SIG-M5 (cell line): ENCODE measurements at regions not wholly inside any gene's neighbourhood (a gene's known extent, or its start where the extent isn't known, plus 50 kb on each side); places are given as distances from the start of the nearest gene placed in this dataset.
"Not testable (repeated sequence)": the region's sequence is repeated elsewhere in the genome, so short reads cannot be mapped to it uniquely, and the experiment has no call there.

Experiments
- DNase-seq: peaks from one replicate; lab custom pipeline; 2025; lab: John Stamatoyannopoulos, UW

DNA sequence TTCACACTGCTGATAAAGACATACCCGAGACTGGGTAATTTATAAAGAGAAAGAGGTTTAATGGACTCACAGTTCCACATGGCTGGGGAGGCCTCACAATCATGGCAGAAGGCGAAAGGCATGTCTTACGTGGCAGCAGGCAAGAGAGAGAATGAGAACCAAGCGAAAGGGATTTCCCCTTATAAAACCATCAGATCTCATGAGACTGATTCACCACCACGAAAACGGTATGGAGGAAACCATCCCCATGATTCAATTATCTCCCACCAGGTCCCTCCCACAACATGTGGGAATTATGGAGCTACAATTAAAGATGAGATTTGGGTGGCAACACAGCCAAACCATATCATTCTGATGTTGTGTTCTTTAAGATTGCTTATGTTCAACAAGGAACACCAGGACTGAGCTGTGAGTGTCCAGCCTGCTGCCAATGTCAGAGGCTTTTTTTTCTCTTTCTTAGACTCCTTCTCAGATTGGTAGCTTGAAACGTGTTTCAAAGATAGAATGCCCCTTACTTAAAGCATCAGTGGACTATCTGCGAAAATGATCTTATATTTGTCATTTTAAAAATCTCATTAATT is 124.1 kb upstream of the TWIST2 start:
- DNase-seq: not testable (repeated sequence)

DNA sequence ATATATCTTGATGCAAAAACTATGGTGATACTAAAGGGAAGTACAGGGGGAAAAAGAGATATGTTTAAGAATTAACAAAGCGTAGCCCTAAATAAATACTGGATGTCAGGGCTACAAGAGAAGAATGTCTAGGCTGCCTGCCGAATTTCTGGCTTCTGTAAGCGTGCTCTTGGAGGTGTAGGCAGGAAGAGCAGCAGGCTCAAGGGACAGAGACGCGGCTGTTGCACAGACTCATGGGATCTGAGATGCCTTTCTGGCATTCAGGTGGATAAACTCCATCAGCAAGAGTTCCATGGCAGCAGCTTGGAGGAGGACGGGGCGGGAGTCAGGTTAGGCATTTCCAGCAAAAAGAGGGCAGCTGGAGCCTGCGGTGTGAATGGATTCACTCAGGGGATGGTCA is 123.2 kb upstream of the TWIST2 start:
- DNase-seq: no peak

DNA sequence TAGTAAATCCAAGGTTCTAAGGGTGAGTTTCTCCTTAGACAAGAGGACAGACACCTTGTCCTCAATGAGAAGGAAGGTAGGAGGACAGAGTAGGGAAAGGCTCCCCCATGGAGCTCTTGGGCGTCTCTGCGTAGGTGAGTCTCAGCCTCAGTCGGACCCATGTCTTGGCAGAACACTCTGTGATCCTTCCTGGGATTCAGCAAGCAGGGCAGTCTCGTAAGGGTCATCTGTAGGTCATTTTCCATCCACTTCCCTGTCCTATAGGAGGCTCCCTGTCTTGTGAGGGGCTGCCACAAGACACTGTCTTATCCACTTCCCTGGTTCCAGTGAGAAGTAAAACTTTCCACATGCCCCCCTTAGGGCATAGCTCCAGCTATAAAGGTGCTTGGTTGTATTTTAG is 122.6 kb upstream of the TWIST2 start:
- DNase-seq: no peak

DNA sequence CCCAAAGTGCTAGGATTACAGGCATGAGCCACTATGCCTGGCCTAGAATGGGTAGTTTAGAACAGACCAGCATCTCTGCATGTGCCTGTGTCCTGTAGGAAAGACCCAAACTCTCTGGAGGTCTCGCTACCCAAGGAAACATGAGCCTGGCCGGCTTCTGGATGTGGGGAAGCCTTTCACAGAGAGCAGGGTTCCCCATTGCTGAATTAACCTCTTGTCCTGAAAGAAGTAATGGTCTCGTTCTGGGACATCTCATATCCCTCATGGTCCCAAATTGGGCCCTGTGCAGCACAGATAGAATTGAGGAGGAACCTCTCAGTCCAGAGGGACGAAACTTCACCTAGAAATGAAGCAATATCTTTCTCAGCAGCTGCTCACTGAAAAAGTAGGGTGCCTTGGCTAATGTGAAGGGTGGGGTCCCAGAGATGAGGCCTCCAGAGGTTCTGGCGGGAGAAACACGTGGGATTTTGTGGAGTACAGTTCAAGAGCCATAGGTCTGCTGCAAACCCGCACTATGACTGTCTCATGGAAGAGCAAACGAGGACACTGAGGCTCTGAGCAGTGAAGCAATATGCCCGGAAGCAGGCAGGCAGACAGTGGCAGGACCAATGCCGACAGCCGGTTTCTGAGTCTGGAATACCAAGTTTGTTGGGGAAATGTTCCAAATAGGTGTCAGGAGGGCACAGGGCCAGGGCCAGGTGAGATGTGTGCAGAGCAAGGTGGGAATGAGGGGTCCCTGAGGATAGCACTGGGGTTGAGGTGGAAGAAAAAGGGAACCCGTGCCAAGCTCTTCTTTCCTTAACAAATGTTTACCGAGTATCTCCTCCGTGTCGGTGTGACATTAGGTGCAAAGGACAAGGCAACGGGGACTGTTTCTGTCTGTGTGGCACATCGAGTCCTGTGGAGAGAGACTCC is 121.0 kb upstream of the TWIST2 start:
- no peak for DNase-seq

DNA sequence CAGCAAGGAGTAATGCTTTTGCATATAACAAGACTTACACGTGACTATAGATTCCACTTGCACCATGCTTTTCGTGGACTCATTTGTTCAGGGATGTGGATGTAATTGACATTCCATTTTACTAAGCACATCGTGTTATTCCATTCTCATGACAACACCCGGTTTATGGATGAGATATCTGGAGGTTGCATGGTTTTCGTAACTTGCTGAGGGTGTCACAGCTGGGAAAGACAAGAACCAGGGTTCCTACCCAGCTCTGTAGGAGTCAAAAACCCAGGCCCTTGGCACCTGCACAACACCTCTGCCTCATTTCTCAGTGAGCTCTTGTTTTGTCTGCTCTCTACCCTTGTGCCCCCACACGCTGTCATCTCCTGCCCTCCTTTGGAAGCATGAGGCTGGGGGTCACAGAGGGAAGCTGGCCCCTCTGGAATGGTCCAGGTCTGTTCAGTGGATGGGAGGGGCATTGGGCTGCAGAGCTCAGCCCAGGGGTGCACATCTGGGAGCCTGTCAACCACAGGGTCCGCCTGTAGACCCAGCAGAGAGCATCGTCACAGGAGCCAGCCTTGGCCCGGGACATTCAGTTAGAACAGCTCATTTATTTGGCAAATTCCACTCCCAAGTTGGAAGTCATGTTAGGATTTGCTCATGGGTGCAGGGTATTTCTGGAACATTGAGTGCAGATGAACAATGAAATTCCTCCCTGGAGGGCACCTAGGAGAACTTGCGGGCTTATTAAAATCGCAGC is 120.1 kb upstream of the TWIST2 start:
- DNase-seq: no peak

DNA sequence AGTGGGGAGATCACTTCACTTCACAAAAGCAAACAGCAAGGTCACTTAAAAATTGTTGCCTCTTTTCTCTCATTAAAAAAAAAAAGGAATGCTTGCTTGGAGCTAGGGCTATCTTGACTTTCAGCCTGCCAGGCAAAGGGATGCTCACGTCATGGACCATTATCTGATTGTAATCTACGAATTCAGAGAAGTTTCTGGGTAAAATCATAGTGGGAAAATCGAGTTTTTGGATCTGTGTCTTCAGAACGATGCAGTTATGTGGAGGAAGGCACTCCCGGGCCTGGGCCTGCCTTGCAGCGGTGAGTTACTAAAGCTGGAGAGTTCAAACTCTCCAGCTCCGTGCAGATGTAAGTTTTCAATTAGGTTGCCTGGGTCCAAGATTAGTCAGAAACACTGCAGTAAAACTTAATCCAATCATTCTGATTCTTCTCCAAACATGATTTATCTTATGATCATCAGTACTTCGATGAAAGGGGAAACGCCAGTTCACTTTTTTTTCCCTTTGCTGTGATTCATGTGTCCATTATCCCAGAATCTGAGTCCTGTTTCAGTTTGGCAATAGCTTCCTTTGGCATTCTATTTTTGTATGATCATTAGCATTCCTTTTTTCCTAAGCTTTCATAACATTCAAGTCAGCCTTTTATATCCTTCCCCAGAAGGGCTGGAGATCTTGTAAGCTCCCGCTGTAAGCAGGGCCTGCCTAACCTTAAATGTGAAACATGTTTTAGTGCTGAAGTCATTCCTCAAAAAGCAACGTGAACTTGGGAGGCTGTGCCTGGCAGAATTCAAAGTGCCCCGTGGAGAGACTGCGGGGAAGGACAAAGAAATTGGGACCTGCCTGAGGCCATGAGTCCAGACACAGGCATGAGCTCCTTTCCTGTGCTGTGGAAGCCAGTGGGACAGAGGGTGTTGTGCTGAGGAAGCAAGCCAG is 119.3 kb upstream of the TWIST2 start:
- DNase-seq: no peak

DNA sequence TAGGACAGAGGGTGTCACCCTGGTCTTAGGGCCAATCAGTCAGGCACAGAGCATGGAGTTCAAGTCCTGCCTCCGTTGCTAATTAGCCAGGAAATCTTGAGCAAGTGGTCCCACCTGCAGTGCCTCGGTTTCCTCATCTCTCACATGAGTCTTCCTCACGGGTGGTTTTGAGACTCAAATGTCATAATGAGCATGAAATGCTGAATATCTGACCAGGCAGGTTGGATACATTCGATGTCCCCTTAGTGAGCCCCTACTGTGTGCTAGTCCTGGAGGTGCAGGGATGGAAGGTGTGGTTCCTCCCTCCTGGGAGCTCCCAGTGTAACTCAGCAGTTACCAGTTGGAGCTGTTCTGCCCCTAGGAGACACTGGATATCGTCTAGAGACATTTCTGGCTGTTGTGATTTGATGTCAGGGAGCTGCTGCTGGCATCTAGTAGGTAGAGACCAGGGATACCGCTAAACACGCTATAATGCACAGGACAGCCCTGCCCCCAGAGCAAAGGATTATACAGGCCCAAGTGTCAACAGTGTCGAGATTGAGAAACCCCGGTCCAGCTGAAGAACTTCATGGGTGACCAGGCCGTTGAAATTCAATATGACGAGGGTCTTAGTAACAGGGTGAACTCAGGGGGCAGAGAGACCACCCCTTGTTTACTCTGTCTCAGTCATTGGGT is 118.5 kb upstream of the TWIST2 start:
- DNase-seq: no peak

DNA sequence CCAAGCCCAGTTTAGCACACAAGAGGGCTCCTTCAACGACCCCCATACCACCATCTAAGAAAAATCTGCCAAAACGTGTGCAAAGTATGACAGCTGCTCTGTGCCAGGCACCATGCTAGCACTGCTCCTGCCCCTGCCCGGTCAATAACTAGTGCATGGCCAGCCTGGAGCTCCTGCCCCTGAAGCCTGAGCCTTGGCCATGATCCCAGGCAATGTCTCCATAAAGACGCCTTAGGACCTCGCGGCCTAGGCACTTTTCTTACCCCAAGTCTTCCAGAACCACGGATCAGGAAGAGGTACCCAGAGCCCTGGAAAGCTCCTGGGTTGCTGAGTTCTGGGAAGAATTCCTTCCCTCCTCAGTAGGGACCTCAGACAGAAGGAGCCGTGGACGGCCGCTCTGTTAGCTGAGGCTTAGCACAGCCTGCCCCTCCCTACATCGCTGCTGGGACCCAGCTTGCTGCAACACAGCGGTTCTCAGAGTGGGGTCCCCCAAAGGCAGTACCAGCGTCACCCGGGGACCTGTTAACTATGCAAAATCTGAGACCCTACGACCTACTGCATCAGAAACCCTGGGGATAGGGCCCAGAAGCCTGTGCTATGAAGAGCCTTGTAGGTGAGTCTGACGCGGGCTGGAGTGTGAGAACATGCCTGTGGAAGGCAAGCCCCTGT is 117.8 kb upstream of the TWIST2 start:
- no peak for DNase-seq

DNA sequence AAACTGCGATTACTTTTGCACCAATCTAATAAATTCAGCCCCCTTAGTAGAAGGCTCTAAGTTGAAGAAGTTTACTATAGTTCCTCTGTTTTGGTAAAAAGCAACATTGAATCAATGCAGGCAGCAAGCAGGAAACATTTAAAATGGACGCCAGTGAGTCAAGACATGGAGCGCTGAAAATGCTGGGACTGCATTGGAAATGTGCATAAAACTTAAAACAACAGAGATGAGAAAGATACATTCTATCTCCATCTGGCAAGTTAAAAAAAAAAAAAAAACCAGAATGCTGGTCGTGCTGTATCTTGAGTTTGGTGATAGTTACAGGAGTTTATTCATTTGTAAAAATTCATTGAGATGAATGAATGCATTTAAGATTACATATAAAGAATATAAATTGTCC is 117.0 kb upstream of the TWIST2 start:
- no peak for DNase-seq

DNA sequence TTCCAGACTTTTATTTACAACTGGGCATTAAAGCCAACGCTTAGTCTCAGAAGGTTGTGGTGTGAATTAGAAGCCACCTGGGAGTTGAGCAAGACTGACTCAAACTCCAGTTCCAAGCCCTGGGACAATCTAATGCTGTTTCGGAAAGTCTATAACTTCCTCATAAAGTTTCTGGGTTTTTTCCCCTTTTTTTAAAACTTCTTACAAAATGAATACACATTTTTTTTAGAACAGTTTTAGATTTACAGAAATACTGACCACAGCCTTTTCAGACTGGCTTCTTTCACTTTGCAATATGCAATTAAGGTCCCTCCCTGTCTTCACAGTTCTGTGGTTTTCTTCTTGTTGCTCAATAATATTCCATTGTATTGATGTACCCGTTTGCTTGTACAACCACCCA is 115.9 kb upstream of the TWIST2 start:
- peak; percentile 95 for DNase-seq

DNA sequence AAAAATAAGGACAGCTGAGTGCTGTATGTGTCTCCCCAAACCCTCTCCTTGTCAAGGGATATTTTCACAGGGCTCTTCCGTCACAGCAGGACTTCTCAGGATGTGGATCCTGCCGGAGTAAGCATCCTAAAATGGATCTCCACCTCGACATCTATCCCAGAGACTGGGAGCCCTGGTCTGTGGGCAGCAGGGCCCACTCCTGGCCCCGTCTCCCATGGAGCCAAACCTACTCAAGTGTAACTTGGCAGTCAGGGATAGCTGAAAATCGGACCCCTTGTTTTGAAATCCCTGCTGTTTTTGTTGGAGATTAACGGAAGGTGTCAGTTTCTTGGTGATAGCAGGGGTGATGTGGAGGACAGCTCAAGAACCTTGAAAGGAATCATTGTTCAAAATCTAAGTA is 109.0 kb upstream of the TWIST2 start:
- DNase-seq: no peak

DNA sequence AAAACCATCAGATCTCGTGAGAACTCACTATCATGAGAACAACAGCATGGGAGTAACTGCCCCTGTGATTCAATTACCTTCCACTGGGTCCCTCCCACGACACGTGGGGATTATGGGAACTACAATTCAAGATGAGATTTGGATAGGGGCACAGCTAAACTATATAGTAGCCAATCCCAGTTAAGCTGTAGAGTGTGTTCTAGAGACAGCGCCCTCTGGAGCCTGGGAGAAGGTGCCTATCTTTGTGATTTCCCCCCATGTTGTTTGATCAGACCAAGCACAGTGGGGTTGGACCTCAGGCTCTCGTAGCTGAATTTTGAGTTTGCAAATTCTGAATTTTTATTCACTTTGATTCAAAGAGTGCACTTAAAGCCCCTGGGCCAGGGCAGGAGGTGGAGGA is 108.2 kb upstream of the TWIST2 start:
- no peak for DNase-seq

DNA sequence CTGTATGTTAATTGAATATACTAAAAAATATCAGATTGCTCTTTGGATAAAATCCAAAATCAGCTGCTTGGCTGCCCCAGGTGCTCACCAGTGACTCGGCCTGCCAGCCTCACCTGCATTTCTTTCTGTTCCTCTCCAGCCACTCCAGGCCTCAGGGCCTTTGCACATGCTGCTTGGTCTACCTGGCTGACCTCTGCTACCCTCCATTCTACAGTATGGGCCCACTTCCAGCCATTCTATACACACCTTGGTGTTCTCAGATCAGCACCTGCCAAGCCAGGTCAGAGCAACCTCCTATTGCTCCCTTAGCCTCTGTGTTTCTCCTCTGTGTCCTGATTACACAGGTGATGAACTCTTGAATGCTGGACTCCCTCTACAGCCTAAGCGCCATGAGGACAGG is 106.6 kb upstream of the TWIST2 start:
- DNase-seq: no peak

DNA sequence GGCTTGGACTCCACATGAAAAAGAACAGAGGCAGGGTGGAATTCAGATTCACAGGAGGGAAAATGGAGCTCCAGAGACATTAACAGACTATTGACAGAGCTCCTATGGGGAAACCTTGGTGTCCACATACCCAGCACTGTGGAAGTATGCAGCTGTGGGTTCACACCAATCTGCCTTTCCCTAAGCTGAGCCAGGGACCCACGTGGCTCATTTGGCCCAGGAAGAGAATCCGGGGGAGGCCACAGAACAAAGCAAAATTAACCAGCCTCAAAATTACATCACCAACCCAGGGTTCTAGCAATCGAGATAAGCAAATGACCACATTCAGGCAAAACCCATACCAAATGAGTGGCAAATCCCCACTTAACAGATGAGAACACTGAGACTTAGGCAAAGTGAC is 105.8 kb upstream of the TWIST2 start:
- DNase-seq: no peak

DNA sequence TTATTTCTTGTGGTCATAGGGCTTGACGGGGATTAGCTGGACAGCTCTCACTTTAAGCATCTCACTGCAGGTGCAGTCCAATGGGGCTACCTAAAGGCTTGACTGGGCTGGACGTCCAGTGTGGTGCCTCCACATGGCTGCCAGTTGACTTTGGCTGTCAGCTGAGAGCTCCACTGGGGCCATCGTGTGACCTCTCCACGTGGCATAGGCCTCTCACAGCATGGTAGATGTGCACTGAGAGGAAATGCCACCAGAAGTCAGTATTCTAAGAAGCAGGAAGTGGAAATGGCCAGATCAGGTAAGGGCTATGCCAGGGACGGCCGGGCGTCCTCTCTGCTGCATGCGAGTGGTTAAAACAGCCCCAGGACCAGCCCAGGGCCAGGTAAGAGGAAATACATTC is 105.2 kb upstream of the TWIST2 start:
- DNase-seq: no peak

DNA sequence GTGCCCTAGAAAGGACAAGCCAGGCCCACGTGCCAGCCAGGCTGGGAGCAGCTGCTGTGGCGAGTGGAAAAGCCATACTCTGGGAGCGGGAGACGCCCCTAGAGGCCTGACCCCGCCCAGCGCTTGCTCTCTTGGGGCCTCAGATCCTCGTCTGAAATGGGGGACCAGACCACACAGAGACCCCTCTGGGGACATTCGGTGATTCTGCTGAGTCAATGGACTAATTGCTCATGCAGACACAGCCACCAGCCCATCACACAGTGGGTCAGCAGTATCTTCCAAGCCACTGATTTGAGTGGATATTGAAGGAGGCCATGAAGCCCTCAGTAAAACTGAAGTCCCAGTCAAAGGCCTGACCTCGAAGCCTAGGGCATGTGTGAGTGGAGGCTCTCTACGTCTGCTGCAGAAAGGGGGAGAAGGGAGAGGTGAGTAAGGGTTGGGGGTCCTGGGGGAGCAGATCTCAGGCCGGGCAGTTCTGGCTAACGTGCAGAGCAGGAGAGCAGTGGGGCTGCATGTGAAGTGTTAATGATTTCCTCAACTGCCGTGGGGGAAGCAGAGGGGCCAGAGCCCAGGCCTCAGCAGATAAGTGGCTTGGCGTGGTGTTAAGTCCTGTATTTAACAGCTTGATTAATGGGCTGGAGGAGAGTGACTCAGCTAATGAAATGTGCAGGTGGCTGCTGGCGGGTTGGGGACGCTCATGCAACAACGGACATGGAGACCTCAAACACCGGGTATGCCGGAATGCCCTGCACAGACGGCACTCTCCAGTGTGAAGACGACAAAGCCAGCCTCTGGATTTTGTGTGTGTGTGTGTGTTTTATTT is 104.4 kb upstream of the TWIST2 start:
- no peak for DNase-seq

DNA sequence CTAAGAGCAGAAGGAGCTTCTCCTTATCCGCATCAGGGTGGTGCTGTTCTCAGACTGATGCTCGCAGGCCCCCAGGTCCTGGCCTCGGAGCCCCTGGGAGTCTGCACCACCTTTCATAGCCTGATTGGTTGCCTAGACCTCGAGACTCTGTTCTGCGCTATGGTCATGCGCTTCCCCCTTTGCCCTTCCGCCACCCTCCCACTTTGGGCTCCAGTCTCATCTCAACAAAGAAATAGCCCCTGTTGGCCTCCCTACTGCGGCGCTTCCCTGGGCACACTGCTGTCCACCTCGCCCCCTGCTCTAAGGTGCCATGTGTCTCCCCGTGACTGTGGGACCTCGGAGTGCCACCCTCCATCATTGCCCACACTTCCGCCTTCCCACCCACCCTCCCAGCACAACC is 102.9 kb upstream of the TWIST2 start:
- DNase-seq: no peak

DNA sequence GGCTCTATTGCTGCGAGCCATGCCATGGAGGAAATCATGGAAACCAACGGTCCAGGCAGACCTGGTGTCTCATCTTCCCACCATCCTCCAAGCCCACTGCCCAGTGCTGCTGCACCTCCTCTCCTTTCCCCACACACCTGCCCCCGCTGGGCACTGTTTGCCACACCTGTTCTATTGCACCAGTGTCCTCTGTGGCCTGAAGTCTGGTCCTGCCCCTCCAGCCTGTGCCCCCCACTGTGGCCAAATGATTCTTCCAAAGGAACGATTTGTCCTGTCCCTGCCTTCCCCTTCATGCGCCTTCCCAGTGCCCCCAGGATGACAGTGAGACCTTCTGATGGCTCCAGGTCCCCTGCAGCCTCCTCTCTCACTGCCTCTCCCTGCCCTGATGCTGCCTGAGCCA is 101.9 kb upstream of the TWIST2 start:
- DNase-seq: no peak

DNA sequence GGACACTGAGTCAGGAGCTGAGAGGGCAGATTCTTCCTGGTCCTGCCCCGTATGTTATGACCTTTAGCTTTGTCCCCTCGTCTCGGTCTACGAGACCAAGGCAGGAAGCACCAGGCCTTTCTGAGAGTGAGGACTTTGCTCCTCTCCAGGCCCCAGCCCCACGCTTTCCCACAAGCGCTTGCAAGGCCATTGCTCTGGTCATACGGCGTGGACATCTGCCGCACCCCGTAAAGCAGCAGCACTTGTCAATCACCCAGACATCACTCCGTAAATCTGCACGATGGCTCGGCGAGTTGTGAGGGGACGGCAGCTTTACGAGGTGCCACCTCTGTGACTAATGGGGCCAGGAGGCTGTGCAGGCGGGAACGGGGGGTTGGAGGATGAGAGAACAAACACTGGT is 100.8 kb upstream of the TWIST2 start:
- no peak for DNase-seq

DNA sequence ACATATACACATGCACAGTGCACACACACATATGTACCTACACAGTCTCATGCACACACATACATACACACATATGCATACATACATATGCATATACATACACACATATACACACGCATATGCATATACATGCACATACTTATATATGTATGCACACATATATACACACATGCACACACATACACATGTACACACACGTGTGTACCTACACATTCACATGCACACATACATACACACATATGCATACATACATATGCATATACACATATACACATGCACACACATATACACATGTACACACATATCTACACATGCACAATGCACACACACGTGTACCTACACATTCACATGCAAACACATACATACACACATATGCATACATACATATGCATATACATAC is 100.3 kb upstream of the TWIST2 start:
- no peak for DNase-seq
